Erythroblast (primary cell): ENCODE measurements at regions not wholly inside any gene's neighbourhood (a gene's known extent, or its start where the extent isn't known, plus 50 kb on each side); places are given as distances from the start of the nearest gene placed in this dataset.

ENCODE experiments used
- GATA1 ChIP-seq: IDR thresholded peaks from 2 replicates; pipeline ENCODE4 v1.6.1; 2011; ENCODE audit warnings: low read depth, mild to moderate bottlenecking, control low read depth, low read length, moderate library complexity
- POLR2A ChIP-seq: IDR thresholded peaks from 2 replicates; pipeline ENCODE4 v1.6.1; 2011; ENCODE audit warnings: mild to moderate bottlenecking, low read length

- no peak for TF ChIP-seq POLR2A
- no peak for TF ChIP-seq GATA1
Measured at GRCh38 chr10:31619531-31620061, 300.6 kb downstream of the ZEB1 start.
